Ovary (tissue), 3 donors: ENCODE measurements at regions not wholly inside any gene's neighbourhood (a gene's known extent, or its start where the extent isn't known, plus 50 kb on each side); places are given as distances from the start of the nearest gene placed in this dataset.

Source experiments
- EP300 ChIP-seq: sonication (generic); formaldehyde crosslinking; IDR thresholded peaks from one replicate; pipeline ENCODE4 v1.6.1; 2017; ENCODE audit warnings: antibody characterized with exemption
- POLR2A ChIP-seq: fragments of 450-650 bp; IDR thresholded peaks from one replicate; pipeline ENCODE4 v1.6.1; 2017; ENCODE audit warnings: antibody characterized with exemption, mild to moderate bottlenecking, moderate library complexity
- TF ChIP-seq, protein P1 (sequence below), 3 donors: fragments of 450-650 bp in 2 of 3; fragments of 200-600 bp in 1 of 3; IDR thresholded peaks; one replicate each; pipeline versions ENCODE4 v1.5.1 to v1.8.0; 2016 to 2022; ENCODE audit warnings: antibody characterized with exemption in 3 of 3, mild to moderate bottlenecking in 1 of 3
- donor health status: DM: no; HTN: no; CAD: no.

DNA sequence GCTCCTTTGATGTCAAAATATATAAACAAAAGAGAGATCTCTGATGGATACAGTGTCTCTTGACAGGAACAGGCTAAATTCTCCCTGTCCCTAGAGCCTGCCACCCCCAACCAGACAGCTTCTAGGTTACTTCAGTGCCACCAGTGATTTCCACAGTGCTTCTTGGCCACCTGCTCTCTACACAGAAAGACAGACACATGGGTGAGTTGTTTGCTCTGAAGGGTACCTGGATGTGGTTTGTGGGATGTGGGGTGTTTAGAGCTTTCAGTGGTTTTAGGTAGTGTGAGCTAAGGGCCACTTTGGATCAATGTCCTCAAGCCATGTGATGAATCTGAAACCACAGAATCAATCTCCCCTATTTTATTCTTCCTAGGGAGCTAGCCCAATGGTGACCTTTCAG is 125.4 kb downstream of the ANKRD18B start:
- TF ChIP-seq, protein P1, sequence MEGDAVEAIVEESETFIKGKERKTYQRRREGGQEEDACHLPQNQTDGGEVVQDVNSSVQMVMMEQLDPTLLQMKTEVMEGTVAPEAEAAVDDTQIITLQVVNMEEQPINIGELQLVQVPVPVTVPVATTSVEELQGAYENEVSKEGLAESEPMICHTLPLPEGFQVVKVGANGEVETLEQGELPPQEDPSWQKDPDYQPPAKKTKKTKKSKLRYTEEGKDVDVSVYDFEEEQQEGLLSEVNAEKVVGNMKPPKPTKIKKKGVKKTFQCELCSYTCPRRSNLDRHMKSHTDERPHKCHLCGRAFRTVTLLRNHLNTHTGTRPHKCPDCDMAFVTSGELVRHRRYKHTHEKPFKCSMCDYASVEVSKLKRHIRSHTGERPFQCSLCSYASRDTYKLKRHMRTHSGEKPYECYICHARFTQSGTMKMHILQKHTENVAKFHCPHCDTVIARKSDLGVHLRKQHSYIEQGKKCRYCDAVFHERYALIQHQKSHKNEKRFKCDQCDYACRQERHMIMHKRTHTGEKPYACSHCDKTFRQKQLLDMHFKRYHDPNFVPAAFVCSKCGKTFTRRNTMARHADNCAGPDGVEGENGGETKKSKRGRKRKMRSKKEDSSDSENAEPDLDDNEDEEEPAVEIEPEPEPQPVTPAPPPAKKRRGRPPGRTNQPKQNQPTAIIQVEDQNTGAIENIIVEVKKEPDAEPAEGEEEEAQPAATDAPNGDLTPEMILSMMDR (IDR thresholded peaks at IDR 0.05), result no peak
- TF ChIP-seq POLR2A (no peak), EP300 (no peak)
